ENCODE measurements at regions not wholly inside any gene's neighbourhood (a gene's known extent, or its start where the extent isn't known, plus 50 kb on each side); places are given as distances from the start of the nearest gene placed in this dataset.

GRCh38 chr1:229942501-229942900 is 124.5 kb upstream of the GALNT2 start:
- Histone ChIP-seq H3K27ac (ENCODE audit: low read length) (no peak overlapping the region), H3K79me2 (ENCODE audit: low read length) (no peaks in the 10 kb centered on the region), H3F3A (ENCODE audit: low read length, unreplicated experiment) (no peaks in the 10 kb centered on the region), H3K36me3 (ENCODE audit: low read depth, low read length) (no peaks in the 10 kb centered on the region), H3K9me3 (ENCODE audit: low read length) (no peaks in the 10 kb centered on the region), H3K9ac (ENCODE audit: low read length) (no peak overlapping the region), H3K9me2 (replicated peaks; ENCODE audit: low read length) (no peaks in the 10 kb centered on the region), H3K27me3 (ENCODE audit: low read length) (peaks cover 59% of the 10 kb centered on the region), H4K20me1 (ENCODE audit: low read length) (no peaks in the 10 kb centered on the region), H2AFZ (ENCODE audit: low read length) (no peak overlapping the region), H3K4me3 (ENCODE audit: low read length) (no peak overlapping the region), H3K4me1 (ENCODE audit: insufficient read depth, low read length) (no peaks in the 10 kb centered on the region), H3K4me2 (ENCODE audit: low read length) (no peak overlapping the region)
- ATAC-seq (no peak), DNase-seq (no peak)
- no peak for TF ChIP-seq EZH2 (IDR thresholded peaks at IDR 0.05; ENCODE audit: low read length, unreplicated experiment)
- TF ChIP-seq, protein P1, sequence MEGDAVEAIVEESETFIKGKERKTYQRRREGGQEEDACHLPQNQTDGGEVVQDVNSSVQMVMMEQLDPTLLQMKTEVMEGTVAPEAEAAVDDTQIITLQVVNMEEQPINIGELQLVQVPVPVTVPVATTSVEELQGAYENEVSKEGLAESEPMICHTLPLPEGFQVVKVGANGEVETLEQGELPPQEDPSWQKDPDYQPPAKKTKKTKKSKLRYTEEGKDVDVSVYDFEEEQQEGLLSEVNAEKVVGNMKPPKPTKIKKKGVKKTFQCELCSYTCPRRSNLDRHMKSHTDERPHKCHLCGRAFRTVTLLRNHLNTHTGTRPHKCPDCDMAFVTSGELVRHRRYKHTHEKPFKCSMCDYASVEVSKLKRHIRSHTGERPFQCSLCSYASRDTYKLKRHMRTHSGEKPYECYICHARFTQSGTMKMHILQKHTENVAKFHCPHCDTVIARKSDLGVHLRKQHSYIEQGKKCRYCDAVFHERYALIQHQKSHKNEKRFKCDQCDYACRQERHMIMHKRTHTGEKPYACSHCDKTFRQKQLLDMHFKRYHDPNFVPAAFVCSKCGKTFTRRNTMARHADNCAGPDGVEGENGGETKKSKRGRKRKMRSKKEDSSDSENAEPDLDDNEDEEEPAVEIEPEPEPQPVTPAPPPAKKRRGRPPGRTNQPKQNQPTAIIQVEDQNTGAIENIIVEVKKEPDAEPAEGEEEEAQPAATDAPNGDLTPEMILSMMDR (conservative IDR thresholded peaks at IDR 0.05; ENCODE audit: low read depth, low read length): no peak
- no peak for TF ChIP-seq EZH2phosphoT487 (IDR thresholded peaks at IDR 0.05; ENCODE audit: borderline replicate concordance, low read length)
- ChIA-PET POLR2A (ENCODE audit: unreplicated experiment) (no interaction called here), CTCF (no interaction called here)
- intact Hi-C loops (cut with micrococcal nuclease): no loop called here
- BruUV-seq (replicated peaks): no TSS peak

- intact Hi-C loops (cut with micrococcal nuclease): no loop called here
- TF ChIP-seq EZH2phosphoT487 (IDR thresholded peaks at IDR 0.05; ENCODE audit: borderline replicate concordance, low read length): no peak
- no peak for TF ChIP-seq EZH2 (IDR thresholded peaks at IDR 0.05; ENCODE audit: low read length, unreplicated experiment)
- TF ChIP-seq, protein P1 (conservative IDR thresholded peaks at IDR 0.05; ENCODE audit: low read depth, low read length): no peak
- CTCF ChIA-PET: no interaction called here
These were observed 123.8 kb upstream of the GALNT2 start for GRCh38 chr1:229943148-229943714.

DNA sequence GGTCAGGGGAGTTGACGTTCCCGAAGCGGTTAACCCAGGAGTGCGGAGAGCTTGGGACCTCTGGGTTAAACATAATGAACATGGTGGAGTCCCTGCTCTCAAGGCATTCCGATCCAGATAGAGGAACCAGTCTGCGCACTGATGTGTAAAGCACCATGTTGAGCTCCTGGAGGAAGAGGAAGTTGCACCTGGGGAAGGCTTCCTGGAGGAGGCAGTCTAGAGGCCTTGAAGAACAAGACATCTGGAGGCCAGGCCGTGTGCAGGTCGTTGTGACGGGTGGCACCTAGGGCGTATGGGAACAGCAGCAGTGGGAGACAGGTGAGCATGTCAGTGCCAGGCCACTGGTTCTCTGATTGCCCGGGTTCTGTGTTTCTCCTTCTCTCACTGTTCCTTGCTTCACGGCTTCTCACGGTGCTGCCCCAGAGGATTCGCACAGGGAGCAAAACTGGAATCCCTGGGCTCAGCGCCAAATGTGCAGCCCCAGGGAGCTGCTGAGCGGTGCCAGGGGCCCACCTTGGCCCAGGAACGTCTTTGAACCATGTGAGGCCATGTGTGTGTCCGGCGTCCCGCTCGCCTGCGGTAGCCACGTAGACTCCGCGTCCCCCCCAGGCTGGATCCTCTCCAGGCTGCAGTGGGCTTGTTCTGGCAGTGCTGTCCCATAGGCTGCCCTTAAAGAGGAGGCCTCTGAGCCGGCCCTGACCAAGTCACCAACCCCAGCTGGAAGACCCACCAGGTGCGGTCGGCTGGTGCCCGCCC is 122.9 kb upstream of the GALNT2 start:
- TF ChIP-seq EZH2phosphoT487 (IDR thresholded peaks at IDR 0.05; ENCODE audit: borderline replicate concordance, low read length) (no peak), EZH2 (IDR thresholded peaks at IDR 0.05; ENCODE audit: low read length, unreplicated experiment) (no peak)
- TF ChIP-seq, protein P1 (conservative IDR thresholded peaks at IDR 0.05; ENCODE audit: low read depth, low read length): no peak

More at GRCh38 chr1:229943148-229943714, 123.8 kb upstream of the GALNT2 start:
- POLR2A ChIA-PET (ENCODE audit: unreplicated experiment): no interaction called here
- DNase-seq (no peak), ATAC-seq (no peak)
- no peaks in the 10 kb centered on the region for H3K79me2 ChIP-seq (ENCODE audit: low read length)
- no peaks in the 10 kb centered on the region for H3F3A ChIP-seq (ENCODE audit: low read length, unreplicated experiment)
- no peaks in the 10 kb centered on the region for H3K9me2 ChIP-seq (replicated peaks; ENCODE audit: low read length)
- no peak overlapping the region for H3K4me3 ChIP-seq (ENCODE audit: low read length)
- no peaks in the 10 kb centered on the region for H3K4me1 ChIP-seq (ENCODE audit: insufficient read depth, low read length)
- H3K36me3 ChIP-seq (ENCODE audit: low read depth, low read length): no peaks in the 10 kb centered on the region
- no peak overlapping the region for H3K27ac ChIP-seq (ENCODE audit: low read length)
- H3K9ac ChIP-seq (ENCODE audit: low read length): no peak overlapping the region
- no peak overlapping the region for H2AFZ ChIP-seq (ENCODE audit: low read length)
- no TSS peak for BruUV-seq (replicated peaks)
- H3K9me3 ChIP-seq (ENCODE audit: low read length): no peaks in the 10 kb centered on the region
- no peak overlapping the region for H3K4me2 ChIP-seq (ENCODE audit: low read length)
- H4K20me1 ChIP-seq (ENCODE audit: low read length): no peaks in the 10 kb centered on the region
- peaks cover 56% of the 10 kb centered on the region for H3K27me3 ChIP-seq (ENCODE audit: low read length)

More for the DNA sequence above, 122.9 kb upstream of the GALNT2 start:
- intact Hi-C loops (cut with micrococcal nuclease): no loop called here
- Histone ChIP-seq H3K9ac (ENCODE audit: low read length) (no peak overlapping the region), H3K79me2 (ENCODE audit: low read length) (no peaks in the 10 kb centered on the region), H3K36me3 (ENCODE audit: low read depth, low read length) (no peaks in the 10 kb centered on the region), H3K27ac (ENCODE audit: low read length) (no peak overlapping the region), H3K27me3 (ENCODE audit: low read length) (peaks cover 56% of the 10 kb centered on the region), H3K4me3 (ENCODE audit: low read length) (no peak overlapping the region), H3K4me1 (ENCODE audit: insufficient read depth, low read length) (no peaks in the 10 kb centered on the region), H3K4me2 (ENCODE audit: low read length) (no peak overlapping the region), H3F3A (ENCODE audit: low read length, unreplicated experiment) (no peaks in the 10 kb centered on the region), H3K9me2 (replicated peaks; ENCODE audit: low read length) (no peaks in the 10 kb centered on the region), H2AFZ (ENCODE audit: low read length) (no peak overlapping the region), H4K20me1 (ENCODE audit: low read length) (no peaks in the 10 kb centered on the region), H3K9me3 (ENCODE audit: low read length) (no peaks in the 10 kb centered on the region)
- POLR2A ChIA-PET (ENCODE audit: unreplicated experiment): no interaction called here
- no peak for ATAC-seq
- no TSS peak for BruUV-seq (replicated peaks)
- DNase-seq: no peak
- CTCF ChIA-PET: no interaction called here
